ENCODE measurements at regions not wholly inside any gene's neighbourhood (a gene's known extent, or its start where the extent isn't known, plus 50 kb on each side); places are given as distances from the start of the nearest gene placed in this dataset.

- TF ChIP-seq ZNF274 (IDR thresholded peaks at IDR 0.05; ENCODE audit: insufficient read depth, insufficient read length) (no peak), ATF2 (IDR thresholded peaks at IDR 0.05; ENCODE audit: low read length) (no peak), TBL1XR1 (IDR thresholded peaks at IDR 0.05; ENCODE audit: low read depth, low read length) (no peak), BMI1 (IDR thresholded peaks at IDR 0.05; ENCODE audit: borderline replicate concordance) (no peak), EP300 (IDR thresholded peaks at IDR 0.05; ENCODE audit: borderline replicate concordance in 1 of 2, control insufficient read depth in 1 of 2, low read depth in 2 of 2, low read length in 2 of 2) (0 out of 4 replicates have a peak, but pooled peaks of 1 of the 2 experiments have one; percentile 10), SPI1 (IDR thresholded peaks at IDR 0.05; ENCODE audit: borderline replicate concordance, insufficient read depth, low read depth, low read length) (peak; percentile 96), EZH2 (IDR thresholded peaks at IDR 0.05; ENCODE audit: borderline replicate concordance, control insufficient read depth, low read depth, low read length) (no peak), MEF2A (IDR thresholded peaks at IDR 0.05; ENCODE audit: insufficient read depth, low read depth, low read length) (no peak), SUZ12 (IDR thresholded peaks at IDR 0.05; ENCODE audit: unreplicated experiment) (no peak), POLR2AphosphoS5 (IDR thresholded peaks at IDR 0.05; ENCODE audit: low read length) (no peak)
Measured at GRCh38 chr7:101746314-101746713, 71.1 kb upstream of the CUX1 start (continued).
